HG02610 (cell line): ENCODE measurements at regions not wholly inside any gene's neighbourhood (a gene's known extent, or its start where the extent isn't known, plus 50 kb on each side); places are given as distances from the start of the nearest gene placed in this dataset.

Source experiments
- ATAC-seq: cut with Tn5 transposase; IDR thresholded peaks from one replicate; pipeline ENCODE4 v1.9.1; 2021; ENCODE audit warnings: mild to moderate bottlenecking, moderate library complexity; ENCODE audit not compliant: unreplicated experiment

DNA sequence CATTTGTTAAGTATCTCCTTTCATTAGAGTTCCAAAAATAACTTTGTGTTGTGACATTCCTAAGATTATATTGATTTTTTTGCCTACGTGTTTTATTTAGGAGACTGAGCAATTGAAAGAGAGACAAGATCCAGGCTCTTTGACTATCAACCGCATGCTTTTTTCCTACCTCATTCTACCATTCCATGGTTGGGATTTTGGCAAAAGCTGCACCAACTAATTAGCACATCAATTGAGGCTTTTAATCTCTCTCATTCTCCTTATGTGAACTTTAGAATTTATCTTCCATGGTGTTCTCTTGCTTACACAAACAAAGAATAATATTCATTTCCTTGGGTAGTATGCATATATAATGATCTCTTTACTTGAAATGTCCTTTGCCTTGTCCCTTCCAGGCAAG, 338.7 kb upstream of the SMC2 start:
- no peak for ATAC-seq

DNA sequence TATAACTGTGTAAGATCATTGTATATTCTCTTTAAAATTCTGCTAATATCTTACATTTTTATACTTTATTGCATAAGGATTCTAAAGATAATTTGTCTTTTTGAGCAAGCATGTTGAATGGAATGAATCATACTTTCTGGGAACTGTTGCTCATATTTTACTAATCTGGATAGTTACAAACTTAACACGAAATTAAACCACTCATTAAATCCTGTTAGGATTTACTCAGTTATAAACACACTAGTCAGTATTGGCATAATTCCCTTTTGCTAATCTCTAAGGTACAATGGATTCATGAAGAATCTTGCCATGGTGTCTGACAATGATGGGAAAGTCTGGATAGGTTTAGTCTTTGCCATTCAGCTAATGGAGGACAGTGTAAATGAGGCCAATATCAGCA, 338.1 kb upstream of the SMC2 start:
- no peak for ATAC-seq

DNA sequence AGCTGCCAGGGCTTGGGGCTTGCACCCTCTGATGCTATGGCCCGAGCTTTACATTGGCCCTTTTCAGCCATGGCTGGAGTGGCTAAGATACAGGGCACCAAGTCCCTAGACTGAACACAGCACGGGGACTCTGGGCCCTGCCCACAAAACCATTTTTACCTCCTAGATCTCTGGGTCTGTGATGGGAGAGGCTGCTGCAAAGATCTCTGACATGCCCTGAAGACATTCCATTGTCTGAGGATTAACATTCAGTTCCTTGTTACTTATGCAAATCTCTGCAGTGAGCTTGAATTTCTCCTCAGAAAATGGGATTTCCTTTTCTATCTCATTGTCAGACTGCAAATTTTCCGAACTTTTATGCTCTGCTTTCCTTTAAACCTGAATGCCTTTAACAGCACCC, 337.0 kb upstream of the SMC2 start:
- no peak for ATAC-seq

DNA sequence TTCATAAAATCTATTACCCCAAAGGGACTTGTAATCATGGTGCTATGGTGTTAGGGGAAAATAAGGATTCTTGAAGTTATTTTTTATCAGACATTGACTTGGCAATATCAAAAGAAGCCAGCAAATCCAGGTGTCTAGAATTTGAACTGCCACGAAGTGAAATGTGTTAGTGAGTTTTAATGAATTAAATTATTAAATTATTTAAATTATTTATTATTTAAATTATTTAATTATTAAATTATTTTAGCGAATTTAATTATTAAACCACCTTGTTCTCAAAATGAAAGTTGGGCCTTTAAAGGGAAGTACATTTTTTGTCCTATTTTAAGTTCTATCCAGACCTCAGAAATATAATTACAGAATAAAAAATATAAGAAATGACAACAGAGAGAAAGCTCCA, 332.6 kb upstream of the SMC2 start:
- no peak for ATAC-seq

DNA sequence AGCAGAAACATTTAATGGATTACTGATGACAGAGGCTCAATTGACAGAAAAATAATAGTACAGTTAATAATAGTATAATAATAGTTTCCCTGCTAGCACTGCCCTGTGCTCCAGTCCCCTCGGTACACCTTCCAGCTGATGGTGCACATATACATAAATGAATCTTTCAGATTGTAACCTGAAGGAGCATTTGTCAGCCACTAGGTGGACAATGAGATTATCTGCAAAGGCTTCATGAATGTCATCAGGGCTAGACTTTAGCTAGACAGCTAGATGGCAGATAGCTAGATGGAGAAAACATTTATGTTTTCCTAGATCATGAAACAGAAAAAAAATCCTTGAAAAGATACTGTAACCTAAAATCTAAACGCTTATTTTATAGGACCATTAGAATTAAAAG, 304.4 kb upstream of the SMC2 start:
- ATAC-seq, result peak; percentile 91

DNA sequence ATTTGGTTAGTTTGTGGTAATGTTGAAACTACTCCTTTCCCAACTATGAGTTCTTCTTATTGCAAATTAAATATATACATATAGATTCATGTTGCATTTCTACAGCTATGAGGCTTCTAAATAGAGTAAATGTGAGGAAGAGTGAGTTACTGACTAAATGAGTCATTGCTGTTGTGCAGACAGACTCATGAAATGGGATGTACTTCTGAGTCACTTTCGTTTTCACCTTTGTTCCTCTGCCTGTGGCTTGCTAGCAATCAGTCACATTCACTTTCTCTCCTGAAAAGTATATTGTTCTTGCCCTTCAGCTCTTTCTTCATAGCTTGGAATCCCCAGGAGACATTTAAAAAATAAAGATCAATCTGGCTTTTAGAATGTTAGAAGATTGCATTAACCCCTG, 295.5 kb upstream of the SMC2 start:
- ATAC-seq, result peak; percentile 100

DNA sequence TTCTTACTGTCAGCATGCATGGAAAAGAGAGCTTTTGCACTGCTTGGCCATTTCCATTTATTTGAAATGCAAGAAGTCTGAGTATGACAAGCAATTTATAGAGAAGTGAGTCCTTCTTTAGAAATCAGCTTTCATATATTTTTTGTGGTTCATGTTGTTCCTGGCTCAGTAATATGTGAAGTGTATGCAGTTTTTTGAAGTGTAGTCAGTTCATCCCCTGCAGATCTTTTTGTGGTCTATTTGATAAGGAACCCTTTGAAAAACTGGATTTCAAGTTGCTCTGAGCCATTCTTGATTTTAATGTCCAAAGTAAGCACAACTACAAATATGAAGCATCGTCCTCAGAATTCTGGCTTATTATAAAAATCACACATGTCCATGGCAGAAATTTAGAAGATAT, 294.1 kb upstream of the SMC2 start:
- peak; percentile 28 for ATAC-seq

DNA sequence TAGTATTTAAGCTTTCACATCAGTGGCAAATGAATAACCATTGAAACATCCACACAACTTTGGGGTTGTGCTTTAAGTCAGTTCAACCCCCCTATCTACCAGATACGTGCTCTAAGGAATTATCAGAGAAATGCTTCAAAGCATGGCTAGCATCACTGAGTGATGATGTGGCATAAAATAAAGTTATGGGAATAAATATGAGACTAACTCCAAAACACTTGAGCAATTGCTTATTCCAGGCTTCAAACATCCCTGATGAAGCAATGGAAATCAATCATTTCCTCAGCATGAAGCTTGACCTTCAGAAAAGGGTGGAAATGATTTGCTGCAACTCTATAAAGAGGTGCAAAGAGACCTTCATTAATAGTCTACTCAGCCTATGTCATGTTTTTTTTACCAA, 292.0 kb upstream of the SMC2 start:
- ATAC-seq, result no peak

DNA sequence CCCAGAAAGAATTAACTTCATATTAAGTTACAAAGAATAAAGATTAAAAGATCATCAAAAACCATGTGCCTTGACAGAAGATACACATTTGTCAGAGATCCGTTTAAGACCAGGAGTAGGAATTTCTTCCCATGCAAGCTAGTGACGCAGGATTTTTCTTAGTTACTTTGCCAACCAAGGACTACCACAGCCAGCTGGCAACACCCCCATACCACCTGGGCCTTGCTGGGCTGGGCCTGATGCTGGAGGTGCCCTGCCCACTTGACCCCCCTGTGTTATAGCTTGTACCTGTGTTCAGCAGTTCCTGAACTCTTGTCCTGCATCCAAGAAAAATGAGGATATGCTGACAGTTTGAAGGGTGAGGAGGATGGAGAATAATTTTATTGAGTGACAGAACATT, 290.9 kb upstream of the SMC2 start:
- no peak for ATAC-seq

DNA sequence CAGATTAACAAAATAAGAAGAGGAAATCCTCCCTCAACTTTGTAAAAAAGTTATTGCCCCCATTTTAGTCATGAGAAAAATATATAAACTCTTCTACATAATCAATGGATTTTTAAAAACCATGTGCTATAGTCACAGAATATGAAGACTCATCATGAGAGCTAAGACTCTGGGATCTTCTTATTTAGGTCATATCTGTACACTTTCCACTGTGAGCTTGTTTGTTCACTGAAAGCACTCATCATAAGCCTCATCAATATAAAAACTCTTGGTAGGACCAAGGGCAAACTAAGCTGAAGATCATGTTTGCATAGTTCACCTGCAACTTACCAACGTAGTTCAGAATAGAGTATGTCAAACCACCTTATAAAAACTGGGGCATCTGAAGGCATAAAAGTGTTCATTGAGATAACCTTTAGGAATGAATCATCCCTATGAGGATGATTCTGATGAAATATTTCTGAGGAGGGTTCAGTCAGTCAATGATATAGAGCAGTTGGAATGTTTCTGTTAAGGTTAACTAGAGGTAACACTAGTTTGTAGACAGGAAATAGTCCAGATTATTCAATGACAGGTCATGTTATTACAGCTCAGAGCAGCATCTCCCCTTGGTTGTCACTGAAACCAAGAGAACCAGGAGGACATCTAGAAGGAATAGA, 289.9 kb upstream of the SMC2 start:
- no peak for ATAC-seq

DNA sequence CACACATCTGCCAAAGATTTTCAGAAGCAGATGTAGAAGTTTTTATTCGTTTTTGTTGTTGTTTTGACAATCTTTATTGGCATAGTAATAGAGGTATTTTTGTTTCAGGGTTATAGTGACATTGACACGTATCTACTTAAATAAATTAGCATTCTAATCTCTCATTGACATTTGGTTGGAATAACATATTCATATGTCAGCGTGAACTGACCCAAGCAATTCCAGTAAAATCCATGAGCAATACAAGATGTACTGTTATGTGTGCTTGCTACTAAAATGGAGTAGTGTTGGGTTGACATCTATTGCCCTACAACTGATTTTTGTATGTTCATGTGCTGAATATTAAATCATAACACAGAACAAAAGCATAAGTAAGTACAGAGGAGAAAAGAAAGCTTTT, 284.4 kb upstream of the SMC2 start:
- no peak for ATAC-seq

DNA sequence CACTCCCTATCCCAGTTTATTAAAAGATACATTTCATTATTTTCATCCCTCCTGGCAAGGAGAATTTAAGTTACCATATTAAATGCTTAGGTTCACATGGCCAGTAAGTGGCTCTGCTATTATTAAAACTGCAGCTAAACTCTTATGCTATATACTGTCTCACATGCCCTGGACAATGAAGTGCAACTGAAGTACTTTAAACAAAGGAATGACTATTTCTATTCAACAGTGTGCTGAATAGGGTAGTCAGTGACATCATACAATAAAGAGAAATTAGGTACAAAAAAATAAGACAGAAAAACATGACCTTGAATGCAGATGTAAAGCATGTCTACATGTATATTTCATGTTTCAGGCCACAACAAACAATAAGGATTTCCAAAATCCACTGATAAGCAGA, 282.6 kb upstream of the SMC2 start:
- no peak for ATAC-seq

DNA sequence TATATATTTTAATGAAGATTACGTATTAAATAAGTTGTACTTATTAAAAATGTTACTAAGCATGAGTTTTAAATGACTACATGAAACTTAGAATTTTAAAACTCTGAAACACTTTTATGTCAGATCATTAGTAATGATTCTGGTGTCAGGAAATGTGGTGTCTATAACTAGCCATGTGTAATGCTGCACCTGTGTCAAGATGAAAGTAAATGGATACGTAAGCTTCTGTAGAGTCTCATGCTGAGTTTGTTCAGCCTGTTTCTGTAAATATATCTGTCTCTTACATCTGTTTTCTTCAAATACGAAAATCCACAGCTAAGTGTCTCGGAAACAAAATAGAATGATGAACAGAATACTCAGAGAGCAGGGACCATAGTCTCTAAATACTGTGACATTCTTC, 278.0 kb upstream of the SMC2 start:
- no peak for ATAC-seq

DNA sequence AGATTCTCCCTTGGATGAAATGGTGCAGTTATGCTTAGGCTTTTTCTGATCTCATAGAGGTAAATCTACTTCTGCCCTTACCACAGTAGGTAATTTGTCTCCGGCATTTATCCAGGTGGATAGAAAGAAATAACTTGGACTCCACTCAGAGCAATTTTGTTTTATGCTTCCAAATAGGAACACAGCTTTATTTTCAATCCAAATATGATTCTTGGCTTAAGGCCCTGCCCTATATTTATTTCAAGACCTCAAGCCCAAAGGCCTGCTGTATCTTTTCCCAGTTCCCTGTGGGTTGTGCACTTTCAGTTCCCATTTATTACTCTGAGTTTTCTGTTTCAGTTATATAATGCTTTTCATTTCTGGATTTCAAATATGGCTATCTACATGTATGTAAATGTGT, 274.2 kb upstream of the SMC2 start:
- no peak for ATAC-seq

DNA sequence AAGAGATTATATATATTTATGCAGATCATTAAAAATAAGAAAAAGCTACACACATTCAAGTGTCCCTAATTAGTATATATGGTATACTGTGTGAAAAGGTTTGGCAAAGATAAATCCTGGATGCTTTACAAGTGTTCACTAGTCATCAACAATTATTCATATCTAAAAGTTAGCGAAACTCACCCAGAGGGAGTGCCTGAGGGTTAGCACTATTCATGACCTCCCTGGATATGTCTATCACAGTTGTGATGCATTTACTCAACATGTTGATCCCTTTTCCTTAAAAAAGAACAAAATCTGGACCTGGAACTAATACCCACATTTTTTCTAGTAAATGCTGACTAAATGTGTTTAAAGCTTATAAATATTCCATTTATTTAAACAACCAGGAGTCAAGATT, 273.0 kb upstream of the SMC2 start:
- ATAC-seq, result no peak

DNA sequence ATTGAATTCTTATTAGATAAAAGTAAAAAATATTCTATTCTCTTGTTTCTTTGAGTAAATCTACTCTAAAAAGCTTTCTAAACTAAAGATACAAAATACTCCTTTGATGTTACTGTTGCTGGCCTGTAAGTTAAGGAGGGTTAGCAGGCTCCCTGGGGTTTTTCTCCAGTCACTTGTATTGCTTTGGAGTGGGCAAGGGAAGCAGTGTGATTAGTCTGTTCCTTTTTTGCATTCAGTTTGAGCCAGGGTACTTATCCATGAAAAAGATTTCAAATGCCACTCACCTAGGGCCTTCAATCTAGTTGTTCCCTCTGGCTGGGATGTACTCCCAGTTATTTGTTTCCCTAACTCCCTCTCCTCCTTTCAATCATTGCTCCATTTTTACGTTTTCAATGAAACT, 256.2 kb upstream of the SMC2 start:
- no peak for ATAC-seq

DNA sequence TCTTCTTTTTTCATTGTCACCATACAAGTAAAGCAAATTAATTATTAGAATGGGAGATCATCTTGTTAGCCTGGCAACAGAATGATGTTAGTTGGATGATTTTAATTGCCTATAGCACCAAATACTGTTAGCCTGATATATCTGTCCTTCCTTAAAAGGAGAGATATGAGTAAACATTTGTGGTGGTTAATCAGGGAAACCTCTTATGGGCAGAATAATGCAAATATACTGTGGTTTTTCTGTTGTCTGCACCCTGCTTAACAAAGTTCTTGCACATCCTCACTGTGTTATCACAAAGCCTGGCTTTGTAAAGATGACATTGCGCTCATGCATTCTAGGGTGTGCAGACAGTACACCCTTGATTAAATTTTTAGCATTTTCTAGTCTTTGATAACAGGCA, 254.9 kb upstream of the SMC2 start:
- no peak for ATAC-seq

DNA sequence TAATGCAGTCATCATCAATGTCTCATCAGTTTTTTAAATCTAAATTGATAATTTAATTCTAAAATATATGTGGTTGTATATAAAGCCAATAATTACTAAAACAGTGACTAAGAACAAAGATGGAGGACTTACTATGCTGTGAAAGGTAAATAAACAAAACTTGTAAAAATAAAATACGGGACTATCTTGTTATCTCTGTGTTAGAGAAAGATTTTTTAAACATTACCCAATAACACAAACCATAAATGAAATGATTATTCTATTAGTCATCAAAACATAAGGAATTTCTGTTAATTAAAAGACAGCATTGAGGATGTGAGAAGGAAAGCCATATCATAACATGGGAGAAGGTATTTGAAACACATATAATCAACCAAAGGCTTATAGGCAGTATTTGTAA, 226.2 kb upstream of the SMC2 start:
- ATAC-seq, result no peak

DNA sequence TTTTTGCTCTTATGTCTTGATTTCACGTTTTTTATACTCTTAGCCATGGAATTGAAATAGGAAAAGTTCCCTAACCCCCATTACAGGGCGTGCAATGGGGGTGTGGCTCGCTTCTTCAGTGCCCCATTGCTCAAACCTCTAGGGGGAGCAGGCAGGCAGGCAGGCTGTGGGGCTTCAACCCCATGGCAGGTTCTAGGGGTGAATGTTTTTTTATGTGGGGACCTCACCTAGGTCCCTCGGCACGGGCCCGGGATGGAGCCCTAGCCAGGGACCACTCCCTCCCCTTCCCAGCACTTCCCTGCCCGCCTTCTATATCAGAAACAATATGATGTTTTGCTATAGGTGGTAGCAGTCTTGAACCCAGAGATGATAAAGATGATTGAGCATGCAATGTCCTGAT, 221.3 kb upstream of the SMC2 start:
- ATAC-seq, result no peak

DNA sequence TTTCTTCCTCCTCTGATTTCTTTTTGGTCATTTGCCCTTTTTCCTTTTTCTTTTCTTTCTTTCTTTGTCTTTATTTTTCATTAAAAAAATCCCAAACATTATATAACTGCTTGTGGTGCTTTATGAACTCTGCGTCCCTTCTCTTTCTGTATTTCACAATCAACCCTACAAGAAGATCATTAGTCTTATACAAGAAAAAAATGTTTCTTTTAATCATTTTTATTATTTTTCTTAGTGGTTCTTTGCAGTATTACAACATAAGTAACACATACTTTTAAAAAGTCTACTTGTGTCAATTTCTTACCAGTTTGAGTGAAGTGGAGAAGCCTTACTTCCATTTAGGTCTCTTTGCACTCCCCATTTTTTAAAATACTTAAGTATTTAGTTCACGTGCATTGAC, 212.7 kb upstream of the SMC2 start:
- no peak for ATAC-seq

DNA sequence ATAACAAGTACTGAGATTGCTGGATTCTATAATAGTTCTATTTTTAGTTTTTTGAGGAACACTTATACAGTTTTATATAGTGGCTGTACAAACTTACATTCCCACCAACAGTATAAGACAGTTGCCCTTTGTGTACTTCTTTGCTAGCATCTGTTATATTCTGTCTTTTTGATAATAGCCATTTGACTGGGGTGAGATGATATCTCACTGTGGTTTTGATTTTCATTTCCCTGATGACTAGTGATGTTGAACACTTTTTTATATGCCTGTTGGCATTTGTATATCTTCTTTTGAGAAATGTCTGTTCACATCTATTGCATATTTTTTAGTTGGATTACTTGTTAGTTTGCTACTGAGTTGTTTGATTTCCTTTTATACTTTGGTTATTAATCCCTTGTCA, 204.1 kb upstream of the SMC2 start:
- no peak for ATAC-seq

DNA sequence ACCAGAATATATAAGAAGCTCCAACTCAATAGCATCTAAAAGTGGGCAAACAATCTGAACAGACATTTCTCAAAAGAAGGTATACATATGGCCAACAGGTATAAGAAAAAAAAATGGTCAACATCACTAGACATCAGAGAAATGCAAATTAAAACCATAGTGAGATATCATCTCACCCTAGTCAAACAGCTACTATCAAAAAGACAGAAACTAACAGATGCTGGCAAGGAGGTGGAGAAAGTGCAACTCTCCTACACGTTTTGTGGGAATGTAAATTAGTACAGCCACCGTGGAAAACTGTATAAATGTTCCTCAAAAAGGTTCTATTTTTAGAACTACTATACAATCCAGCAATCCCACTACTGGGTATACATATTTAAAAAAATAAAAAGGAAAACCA, 199.9 kb upstream of the SMC2 start:
- no peak for ATAC-seq

DNA sequence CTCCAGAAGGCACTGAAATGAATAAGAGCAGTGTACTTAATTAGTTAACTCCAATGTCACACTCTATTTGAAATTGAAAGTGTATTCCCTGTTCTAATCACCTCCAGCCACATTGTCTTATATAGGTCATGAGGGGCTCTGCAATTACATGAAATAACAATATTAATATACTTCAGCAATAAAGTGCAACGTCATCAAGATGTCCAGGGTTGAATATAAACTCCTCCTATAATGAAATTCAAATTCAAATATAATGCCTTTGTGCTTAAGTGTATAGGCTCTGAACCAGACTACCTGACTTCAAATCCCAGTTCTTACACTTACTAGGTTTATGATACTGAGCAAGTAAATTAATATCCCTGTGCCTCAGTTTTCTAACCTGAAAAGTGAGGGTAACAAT, 195.6 kb upstream of the SMC2 start:
- no peak for ATAC-seq

DNA sequence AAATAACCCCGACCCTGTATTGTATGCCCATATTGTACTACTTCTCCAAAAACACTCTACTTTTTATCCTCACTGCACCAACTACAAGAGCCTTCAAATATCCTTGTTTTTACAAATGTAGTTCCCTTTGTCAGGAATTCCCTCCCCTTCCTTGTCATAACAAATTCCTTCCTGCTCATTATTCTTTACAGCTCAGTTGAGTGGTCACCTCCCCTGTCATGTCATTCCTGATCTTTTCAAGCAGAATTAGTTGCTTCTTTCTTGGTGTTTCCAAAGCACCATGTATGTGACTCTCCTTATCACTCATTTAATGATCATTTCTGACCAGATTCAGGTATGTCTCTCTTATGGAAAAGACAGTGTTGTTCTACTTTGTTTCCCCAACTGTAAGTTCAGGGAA, 194.2 kb upstream of the SMC2 start:
- no peak for ATAC-seq
